Astrocyte (in vitro differentiated cells and primary cell): ENCODE measurements at regions not wholly inside any gene's neighbourhood (a gene's known extent, or its start where the extent isn't known, plus 50 kb on each side); places are given as distances from the start of the nearest gene placed in this dataset.

Experiments
- DNase-seq: peaks from one replicate; pipeline ENCODE4 v3.0.0-alpha.2; 2010; ENCODE audit warnings: low read depth
- FAIRE-seq: peaks from 2 replicates; lab custom pipeline; 2011; peaks lifted over from hg19 to GRCh38; lab: Jason Lieb, UNC
- H2AFZ ChIP-seq: 2 replicates; pipeline ENCODE4 v1.6.0; 2012; ENCODE audit warnings: low read depth, low read length, inconsistent platforms
- H3K27ac ChIP-seq: 2 replicates; pipeline ENCODE4 v1.5.1; 2011; ENCODE audit warnings: low read depth, low read length, inconsistent platforms
- H3K27me3 ChIP-seq: 2 replicates; pipeline ENCODE4 v1.6.0; 2011; ENCODE audit warnings: low read length, inconsistent platforms; ENCODE audit not compliant: insufficient read depth
- H3K36me3 ChIP-seq: 2 replicates; pipeline ENCODE4 v1.5.1; 2011; ENCODE audit warnings: low read length, inconsistent platforms; ENCODE audit not compliant: insufficient read depth
- H3K4me1 ChIP-seq: 2 replicates; pipeline ENCODE4 v1.5.1; 2011; ENCODE audit warnings: low read length, inconsistent platforms; ENCODE audit not compliant: insufficient read depth
- H3K4me2 ChIP-seq: 2 replicates; pipeline ENCODE4 v1.6.0; 2012; ENCODE audit warnings: low read length, inconsistent platforms
- H3K4me3 ChIP-seq: 2 replicates; pipeline ENCODE4 v1.5.1; 2011; ENCODE audit warnings: low read depth, mild to moderate bottlenecking, low read length, inconsistent platforms; ENCODE audit not compliant: insufficient read depth
- H3K79me2 ChIP-seq: 2 replicates; pipeline ENCODE4 v1.6.0; 2012; ENCODE audit warnings: mild to moderate bottlenecking, low read length, inconsistent platforms; ENCODE audit not compliant: insufficient read depth
- H3K9ac ChIP-seq: 2 replicates; pipeline ENCODE4 v1.6.0; 2012; ENCODE audit warnings: mild to moderate bottlenecking, low read length, inconsistent platforms
- H3K9me3 ChIP-seq: 2 replicates; pipeline ENCODE4 v1.5.1; 2012; ENCODE audit warnings: low read depth, mild to moderate bottlenecking, low read length, inconsistent platforms; ENCODE audit not compliant: insufficient read depth
- H4K20me1 ChIP-seq: 2 replicates; pipeline ENCODE4 v1.6.0; 2012; ENCODE audit warnings: low read length, inconsistent platforms; ENCODE audit not compliant: insufficient read depth
- H3K27ac Mint-ChIP-seq: one replicate; pipeline ENCODE4 v1.8.0; 2021; ENCODE audit warnings: mild to moderate bottlenecking, mixed read lengths; ENCODE audit not compliant: unreplicated experiment
- H3K27me3 Mint-ChIP-seq: one replicate; pipeline ENCODE4 v1.8.0; 2021; ENCODE audit warnings: low read depth, mixed read lengths; ENCODE audit not compliant: unreplicated experiment
- H3K36me3 Mint-ChIP-seq: one replicate; pipeline ENCODE4 v1.8.0; 2021; ENCODE audit warnings: low read depth, mixed read lengths; ENCODE audit not compliant: unreplicated experiment
- H3K4me1 Mint-ChIP-seq: one replicate; pipeline ENCODE4 v1.8.0; 2021; ENCODE audit warnings: low read depth, mixed read lengths; ENCODE audit not compliant: unreplicated experiment
- H3K4me3 Mint-ChIP-seq: one replicate; pipeline ENCODE4 v1.8.0; 2021; ENCODE audit warnings: mild to moderate bottlenecking, moderate library complexity, mixed read lengths; ENCODE audit not compliant: unreplicated experiment
- H3K9me3 Mint-ChIP-seq: one replicate; pipeline ENCODE4 v1.8.0; 2021; ENCODE audit warnings: mild to moderate bottlenecking, mixed read lengths; ENCODE audit not compliant: unreplicated experiment
- CTCF ChIP-seq: IDR thresholded peaks from 2 replicates; pipeline ENCODE4 v1.5.1; 2011; ENCODE audit warnings: low read depth, mild to moderate bottlenecking, inconsistent platforms, low read length, moderate library complexity; ENCODE audit not compliant: insufficient read depth
- EZH2 ChIP-seq: IDR thresholded peaks from 2 replicates; pipeline ENCODE4 v1.6.1; 2012; ENCODE audit warnings: mild to moderate bottlenecking, low read length, inconsistent platforms; ENCODE audit not compliant: insufficient read depth

- DNase-seq, result no peak
- Histone ChIP-seq H2AFZ (no peak overlapping the region), H4K20me1 (no peaks in the 10 kb centered on the region), H3K9ac (no peak overlapping the region), H3K4me1 (no peaks in the 10 kb centered on the region), H3K4me3 (no peak overlapping the region), H3K27me3 (no peaks in the 10 kb centered on the region), H3K9me3 (no peaks in the 10 kb centered on the region), H3K4me2 (no peak overlapping the region), H3K27ac (no peak overlapping the region), H3K79me2 (no peaks in the 10 kb centered on the region), H3K36me3 (no peaks in the 10 kb centered on the region)
- FAIRE-seq, result no peak
- Mint-ChIP-seq H3K36me3 (no peaks in the 10 kb centered on the region), H3K9me3 (peaks cover 6% of the 10 kb centered on the region), H3K4me3 (no peak overlapping the region), H3K4me1 (no peaks in the 10 kb centered on the region), H3K27me3 (peaks cover 2% of the 10 kb centered on the region), H3K27ac (no peak overlapping the region)
- no peak for TF ChIP-seq EZH2
- no peak for TF ChIP-seq CTCF
Observed at GRCh38 chr4:19425146-19425545, 826.6 kb upstream of the SLIT2 start.

GRCh38 chr4:19417256-19417655 lies 834.4 kb upstream of the SLIT2 start:
- no peaks in the 10 kb centered on the region for H3K4me1 ChIP-seq
- no peak overlapping the region for H3K4me3 ChIP-seq
- DNase-seq (no peak), FAIRE-seq (no peak)
- Mint-ChIP-seq H3K4me3 (no peak overlapping the region), H3K4me1 (no peaks in the 10 kb centered on the region), H3K27me3 (no peaks in the 10 kb centered on the region), H3K27ac (no peak overlapping the region), H3K9me3 (no peaks in the 10 kb centered on the region), H3K36me3 (no peaks in the 10 kb centered on the region)
- H3K27ac ChIP-seq, result no peak overlapping the region
- no peaks in the 10 kb centered on the region for H3K9me3 ChIP-seq
- H3K36me3 ChIP-seq, result no peaks in the 10 kb centered on the region
- H3K9ac ChIP-seq, result no peak overlapping the region
- no peaks in the 10 kb centered on the region for H3K27me3 ChIP-seq
- no peak overlapping the region for H3K4me2 ChIP-seq
- no peaks in the 10 kb centered on the region for H4K20me1 ChIP-seq
- H3K79me2 ChIP-seq, result no peaks in the 10 kb centered on the region
- no peak overlapping the region for H2AFZ ChIP-seq
- TF ChIP-seq EZH2, result no peak
- TF ChIP-seq CTCF, result no peak

GRCh38 chr4:19416146-19416545 lies 835.6 kb upstream of the SLIT2 start:
- FAIRE-seq (no peak), DNase-seq (no peak)
- Mint-ChIP-seq H3K4me3 (no peak overlapping the region), H3K27me3 (no peaks in the 10 kb centered on the region), H3K27ac (no peak overlapping the region), H3K36me3 (no peaks in the 10 kb centered on the region), H3K9me3 (no peaks in the 10 kb centered on the region), H3K4me1 (no peaks in the 10 kb centered on the region)
- Histone ChIP-seq H3K4me3 (no peak overlapping the region), H3K9me3 (no peaks in the 10 kb centered on the region), H3K27me3 (no peaks in the 10 kb centered on the region), H3K9ac (no peak overlapping the region), H3K4me1 (no peaks in the 10 kb centered on the region), H2AFZ (no peak overlapping the region), H3K4me2 (no peak overlapping the region), H3K79me2 (no peaks in the 10 kb centered on the region), H3K36me3 (no peaks in the 10 kb centered on the region), H4K20me1 (no peaks in the 10 kb centered on the region), H3K27ac (no peak overlapping the region)
- TF ChIP-seq EZH2, result no peak
- TF ChIP-seq CTCF, result no peak
